GM12891 (cell line): ENCODE measurements at regions not wholly inside any gene's neighbourhood (a gene's known extent, or its start where the extent isn't known, plus 50 kb on each side); places are given as distances from the start of the nearest gene placed in this dataset.

Experiments used
- PAX5 ChIP-seq: IDR thresholded peaks from 2 replicates; pipeline ENCODE4 v1.6.1; 2011; ENCODE audit warnings: low read length, moderate library complexity, mild to moderate bottlenecking; ENCODE audit not compliant: insufficient read depth, severe bottlenecking
- POLR2A ChIP-seq: IDR thresholded peaks from 2 replicates; pipeline ENCODE4 v1.6.1; 2011; ENCODE audit warnings: low read depth, low read length, control low read depth
- POLR2AphosphoS5 ChIP-seq: IDR thresholded peaks from 2 replicates; pipeline ENCODE4 v1.6.1; 2011; ENCODE audit warnings: low read depth, low read length, control low read depth
- SPI1 ChIP-seq: IDR thresholded peaks from 2 replicates; pipeline ENCODE4 v1.6.1; 2011; ENCODE audit warnings: low read depth, low read length, control low read depth
- TAF1 ChIP-seq: IDR thresholded peaks from 2 replicates; pipeline ENCODE4 v1.6.1; 2011; ENCODE audit warnings: low read depth, low read length, control low read depth

- TF ChIP-seq POLR2AphosphoS5 (no peak), PAX5 (no peak), POLR2A (no peak), SPI1 (no peak), TAF1 (no peak)
Observed at GRCh38 chr14:104314251-104314941, 176.0 kb downstream of the KIF26A start.
